ENCODE measurements at regions not wholly inside any gene's neighbourhood (a gene's known extent, or its start where the extent isn't known, plus 50 kb on each side); places are given as distances from the start of the nearest gene placed in this dataset.

DNA sequence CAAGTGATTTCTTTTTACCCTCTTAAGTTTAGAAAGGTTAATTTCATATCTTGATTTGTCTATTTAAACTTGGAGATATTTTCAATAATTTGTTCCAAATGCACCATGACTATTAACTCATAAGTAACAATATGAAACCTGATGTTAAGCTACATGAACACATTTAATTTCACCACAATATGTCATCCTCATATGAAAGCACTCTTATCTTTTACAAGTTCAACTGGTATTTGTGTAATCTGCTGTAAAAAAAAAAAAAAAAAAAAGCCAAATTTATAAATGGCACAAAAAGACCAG lies 110.4 kb downstream of the HFE start:
- no peak for DNase-seq (ENCODE audit: low read depth in 2 of 2)

DNA sequence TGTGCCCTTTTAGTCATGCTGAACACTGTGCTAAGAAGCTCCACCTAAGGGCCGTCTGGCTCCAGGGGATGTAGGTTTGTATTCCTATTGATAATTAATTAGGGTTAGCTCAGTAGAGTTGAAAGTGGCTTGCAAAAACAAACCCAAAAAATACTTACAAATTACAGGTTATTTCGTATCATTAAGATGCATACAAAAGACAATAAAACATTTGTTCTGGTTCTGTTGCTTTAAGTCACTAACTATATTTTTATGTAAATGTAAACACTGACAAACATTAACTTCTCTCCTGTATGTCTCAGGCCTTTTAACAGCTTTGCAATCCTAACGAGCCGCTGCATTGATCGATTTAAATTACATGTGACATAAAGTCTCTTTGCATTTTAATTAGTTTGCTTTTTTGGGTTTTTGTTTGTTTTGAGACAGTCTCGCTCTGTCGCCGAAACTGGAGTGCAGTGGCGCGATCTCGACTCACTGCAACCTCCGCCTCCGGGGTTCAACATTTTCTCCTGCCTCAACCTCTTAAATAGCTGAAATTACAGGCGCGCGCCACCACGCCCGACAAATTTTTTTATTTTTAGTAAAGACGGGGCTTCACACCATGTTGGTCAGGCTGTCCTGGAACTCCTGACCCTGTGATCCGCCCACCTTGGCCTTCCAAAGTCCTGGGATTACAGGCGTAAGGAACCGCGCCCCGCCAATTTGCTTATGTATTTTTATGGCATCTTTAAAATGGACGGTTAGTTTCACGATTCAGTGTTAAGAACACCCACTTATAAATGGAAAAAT lies 110.9 kb downstream of the HFE start:
- peak; percentile 44 to 49 for DNase-seq (ENCODE audit: low read depth in 2 of 2)

DNA sequence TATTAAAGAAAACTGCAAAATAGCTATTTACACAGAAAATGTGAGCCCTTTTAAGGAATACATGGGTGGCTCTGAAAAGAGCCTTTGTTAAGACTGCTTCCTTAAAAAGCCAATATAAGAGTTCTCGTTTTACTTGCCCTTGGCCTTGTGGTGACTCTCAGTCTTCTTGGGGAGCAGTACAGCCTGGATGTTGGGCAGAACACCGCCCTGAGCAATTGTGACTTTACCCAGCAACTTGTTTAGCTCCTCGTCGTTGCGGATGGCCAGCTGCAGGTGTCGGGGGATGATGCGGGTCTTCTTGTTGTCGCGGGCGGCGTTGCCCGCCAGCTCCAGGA lies 111.5 kb downstream of the HFE start:
- DNase-seq (ENCODE audit: low read depth in 2 of 2), result no peak

DNA sequence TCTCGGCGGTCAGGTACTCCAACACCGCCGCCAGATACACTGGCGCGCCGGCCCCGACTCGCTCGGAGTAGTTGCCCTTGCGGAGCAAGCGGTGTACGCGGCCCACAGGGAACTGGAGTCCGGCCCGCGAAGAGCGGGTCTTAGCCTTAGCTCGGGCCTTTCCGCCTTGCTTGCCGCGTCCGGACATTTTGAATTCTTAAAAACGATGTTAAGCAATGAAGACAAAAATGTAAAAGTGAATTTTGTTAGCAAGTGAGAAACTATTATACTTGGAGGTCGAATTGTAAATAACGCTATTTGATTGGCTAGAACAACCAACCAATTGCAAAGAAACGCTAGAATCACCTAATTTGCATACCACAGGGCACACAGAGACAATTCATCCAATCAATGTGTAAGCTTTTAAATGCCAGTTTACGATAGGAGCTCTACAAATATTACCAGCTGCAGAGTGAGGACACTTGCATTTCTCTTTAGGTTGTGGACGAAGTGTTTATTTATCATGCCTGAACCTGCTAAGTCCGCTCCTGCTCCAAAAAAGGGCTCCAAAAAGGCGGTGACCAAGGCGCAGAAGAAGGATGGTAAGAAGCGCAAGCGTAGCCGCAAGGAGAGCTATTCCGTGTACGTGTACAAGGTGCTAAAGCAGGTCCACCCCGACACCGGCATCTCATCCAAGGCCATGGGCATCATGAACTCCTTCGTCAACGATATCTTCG lies 112.0 kb downstream of the HFE start:
- peak; percentile 58 to 64 for DNase-seq (ENCODE audit: low read depth in 2 of 2)

DNA sequence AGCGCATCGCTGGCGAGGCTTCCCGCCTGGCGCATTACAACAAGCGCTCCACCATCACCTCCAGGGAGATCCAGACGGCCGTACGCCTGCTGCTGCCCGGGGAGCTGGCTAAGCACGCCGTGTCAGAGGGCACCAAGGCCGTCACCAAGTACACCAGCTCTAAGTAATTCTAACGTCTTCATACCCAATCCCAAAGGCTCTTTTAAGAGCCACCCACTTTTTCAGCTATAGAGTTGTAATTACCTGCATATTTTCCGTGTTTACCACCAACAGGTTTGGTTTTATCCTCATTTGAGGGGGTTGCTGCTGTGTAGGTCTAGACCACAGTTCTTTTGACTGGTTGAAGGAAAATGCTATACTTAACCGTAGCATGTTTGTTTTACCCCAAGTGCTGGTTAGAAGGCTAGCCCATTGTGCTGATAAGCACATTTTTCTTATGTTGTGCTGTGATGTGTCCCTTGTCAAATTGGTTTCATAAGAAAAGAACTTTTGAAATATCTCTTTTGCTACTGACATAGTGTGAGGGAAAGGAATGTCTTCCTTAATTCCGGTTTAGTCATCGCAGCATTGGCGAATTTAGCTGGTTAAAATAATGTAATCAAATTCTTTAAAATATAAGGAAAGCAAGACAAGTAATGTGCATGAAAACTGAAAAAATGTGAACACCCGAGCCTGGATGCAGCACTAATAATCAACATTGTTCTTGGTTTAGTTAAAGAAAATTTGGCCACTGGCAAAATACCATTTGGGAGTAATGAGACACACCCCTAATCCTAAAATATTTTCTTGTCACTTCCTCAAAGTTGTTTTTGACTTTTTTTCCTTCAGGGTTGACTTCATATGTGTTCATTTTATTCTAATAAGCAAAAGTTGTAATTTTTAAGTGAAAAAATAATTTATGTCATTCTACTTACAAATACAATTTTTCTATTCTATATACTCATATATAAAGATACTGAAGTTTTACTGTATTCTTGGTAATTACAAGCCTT lies 112.8 kb downstream of the HFE start:
- DNase-seq (ENCODE audit: low read depth in 2 of 2), result no peak

DNA sequence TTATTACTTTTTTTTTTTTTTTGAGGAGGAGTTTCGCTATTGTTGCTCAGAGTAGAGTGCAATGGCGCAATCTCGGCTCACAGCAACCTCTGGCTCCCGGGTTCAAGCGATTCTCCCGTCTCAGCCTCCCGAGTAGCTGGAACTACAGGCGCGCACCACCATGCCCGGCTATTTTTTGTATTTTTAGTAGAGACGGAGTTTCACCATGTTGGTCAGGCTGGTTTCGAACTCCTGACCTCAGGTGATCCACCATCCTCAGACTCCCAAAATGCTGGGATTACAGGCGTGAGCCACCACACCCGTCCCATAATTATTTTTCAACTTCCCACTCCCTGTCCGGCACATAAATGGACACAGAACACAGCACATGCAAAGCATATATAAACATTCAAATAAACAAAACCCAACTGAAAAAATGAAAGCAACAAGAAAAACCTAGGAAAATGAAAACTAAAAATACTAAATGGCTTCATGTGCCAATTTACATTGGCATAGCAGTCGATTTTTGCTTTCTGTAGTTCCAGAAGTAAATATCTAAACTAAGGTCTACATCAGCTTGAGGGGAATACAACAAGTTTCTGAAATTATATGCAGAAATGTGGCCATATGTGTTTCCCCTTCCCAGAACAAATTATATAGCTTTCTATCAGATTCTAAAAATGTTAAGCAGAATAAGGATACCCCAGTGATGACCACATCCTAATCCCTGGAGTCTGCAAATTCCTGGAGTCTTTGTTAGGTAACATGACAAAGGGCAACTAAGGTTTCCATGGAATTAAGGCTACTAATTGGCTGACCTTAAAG lies 113.9 kb downstream of the HFE start:
- DNase-seq (ENCODE audit: low read depth in 2 of 2), result no peak

DNA sequence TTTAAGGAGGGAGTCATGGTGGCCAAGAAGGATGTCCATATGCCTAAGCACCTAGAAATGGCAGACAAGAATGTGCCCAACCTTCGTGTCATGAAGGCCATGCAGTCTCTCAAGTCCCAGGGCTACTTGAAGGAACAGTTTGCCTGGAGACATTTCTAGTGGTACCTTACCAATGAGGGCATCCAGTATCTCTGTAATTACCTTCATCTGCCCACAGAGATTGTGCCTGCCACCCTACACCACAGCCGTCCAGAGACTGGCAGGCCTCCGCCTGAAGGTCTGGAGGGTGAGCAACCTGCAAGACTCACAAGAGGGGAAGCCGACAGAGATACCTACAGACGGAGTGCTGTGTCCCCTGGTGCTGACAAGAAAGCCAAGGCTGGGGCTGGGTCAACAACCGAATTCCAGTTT lies 115.0 kb downstream of the HFE start:
- DNase-seq (ENCODE audit: low read depth in 2 of 2), result no peak

DNA sequence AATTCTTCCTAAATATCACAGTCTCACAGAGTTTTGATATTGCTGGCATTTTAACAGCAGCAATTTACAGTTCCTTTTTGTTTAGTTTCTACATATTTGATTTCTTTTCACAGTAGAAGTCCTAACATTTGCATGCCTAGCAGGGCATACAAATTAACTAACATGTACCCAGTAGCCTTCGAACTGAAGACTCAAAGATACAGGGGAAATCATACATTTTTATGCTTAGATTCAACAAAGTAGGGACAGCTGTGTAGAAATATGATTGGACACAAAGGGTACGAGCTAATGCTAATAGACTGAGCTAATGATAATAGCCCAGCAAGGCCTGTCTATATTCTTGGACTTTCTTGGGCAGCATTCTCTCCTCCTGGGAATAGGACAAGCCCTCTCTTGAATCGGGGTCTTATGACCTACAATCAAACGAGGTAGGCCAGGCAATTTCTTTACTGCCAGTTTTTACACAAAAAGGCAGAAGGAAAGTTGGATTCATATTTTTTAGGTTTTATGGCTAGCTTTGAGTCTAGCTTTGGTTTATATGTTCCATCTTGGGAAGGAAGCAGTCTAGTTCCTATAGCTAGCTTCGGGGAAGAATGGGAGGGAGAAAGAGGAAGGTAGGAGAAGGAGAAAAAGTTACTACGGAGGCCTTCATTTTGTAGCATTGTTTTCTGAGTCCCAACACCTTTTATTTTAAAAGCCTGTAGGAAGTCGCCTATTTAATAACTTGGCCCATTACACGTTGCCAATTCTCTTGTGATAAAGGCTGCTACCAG lies 115.8 kb downstream of the HFE start:
- no peak for DNase-seq (ENCODE audit: low read depth in 2 of 2)

DNA sequence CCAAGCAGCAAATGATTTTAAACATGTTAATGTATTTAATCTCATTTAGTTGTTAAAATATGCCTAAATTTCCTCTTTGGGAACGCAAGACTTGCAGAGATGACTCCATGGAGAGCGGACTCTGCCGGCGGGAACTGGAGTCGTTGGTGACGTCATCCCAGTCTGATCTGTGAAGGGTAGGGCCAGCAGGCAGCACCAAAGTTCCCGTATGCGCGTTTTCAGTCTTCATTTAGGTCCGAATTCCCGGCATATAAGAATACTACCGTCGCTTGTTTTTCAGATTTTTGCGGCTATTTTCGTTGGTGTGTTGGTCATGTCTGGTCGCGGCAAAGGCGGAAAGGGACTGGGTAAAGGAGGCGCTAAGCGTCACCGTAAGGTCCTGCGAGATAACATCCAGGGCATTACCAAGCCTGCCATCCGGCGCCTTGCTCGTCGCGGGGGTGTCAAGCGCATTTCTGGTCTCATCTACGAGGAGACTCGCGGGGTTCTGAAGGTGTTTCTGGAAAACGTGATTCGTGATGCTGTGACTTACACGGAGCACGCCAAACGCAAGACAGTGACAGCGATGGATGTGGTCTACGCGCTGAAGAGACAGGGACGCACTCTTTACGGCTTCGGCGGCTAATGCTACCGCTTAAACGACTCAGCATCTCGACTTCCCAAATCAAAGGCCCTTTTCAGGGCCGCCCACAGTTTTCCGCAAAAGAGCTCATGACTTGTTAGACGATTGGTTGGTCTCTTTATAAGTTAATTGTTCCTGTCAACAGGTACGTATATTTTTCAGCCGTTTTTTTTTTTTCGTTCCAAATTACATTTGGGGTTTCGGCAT lies 117.3 kb downstream of the HFE start:
- DNase-seq (ENCODE audit: low read depth in 2 of 2), result peak; percentile 62 to 79

DNA sequence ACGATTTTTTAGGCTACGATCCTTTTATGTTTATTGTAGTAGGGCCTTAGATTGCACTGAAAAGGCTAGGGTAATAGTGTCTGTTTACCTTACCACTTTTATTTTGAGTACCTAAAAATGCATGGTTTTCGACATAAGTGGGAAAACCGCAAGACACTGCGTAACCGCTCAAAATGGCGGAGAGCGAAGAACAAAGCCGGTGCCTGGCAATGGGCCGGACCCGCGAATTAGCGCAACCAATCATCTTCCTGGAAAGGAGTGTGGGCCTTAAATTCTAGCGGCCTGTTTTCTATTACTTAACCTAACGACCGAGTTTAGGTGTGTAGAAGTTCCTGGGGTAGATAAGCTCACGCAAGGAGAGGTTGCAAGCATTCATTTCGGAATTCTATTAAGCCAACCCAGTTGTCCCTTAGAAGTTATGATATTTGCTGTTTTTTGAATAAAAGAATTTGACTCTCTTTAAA lies 118.0 kb downstream of the HFE start:
- DNase-seq (ENCODE audit: low read depth in 2 of 2), result peak; percentile 69 to 71

DNA sequence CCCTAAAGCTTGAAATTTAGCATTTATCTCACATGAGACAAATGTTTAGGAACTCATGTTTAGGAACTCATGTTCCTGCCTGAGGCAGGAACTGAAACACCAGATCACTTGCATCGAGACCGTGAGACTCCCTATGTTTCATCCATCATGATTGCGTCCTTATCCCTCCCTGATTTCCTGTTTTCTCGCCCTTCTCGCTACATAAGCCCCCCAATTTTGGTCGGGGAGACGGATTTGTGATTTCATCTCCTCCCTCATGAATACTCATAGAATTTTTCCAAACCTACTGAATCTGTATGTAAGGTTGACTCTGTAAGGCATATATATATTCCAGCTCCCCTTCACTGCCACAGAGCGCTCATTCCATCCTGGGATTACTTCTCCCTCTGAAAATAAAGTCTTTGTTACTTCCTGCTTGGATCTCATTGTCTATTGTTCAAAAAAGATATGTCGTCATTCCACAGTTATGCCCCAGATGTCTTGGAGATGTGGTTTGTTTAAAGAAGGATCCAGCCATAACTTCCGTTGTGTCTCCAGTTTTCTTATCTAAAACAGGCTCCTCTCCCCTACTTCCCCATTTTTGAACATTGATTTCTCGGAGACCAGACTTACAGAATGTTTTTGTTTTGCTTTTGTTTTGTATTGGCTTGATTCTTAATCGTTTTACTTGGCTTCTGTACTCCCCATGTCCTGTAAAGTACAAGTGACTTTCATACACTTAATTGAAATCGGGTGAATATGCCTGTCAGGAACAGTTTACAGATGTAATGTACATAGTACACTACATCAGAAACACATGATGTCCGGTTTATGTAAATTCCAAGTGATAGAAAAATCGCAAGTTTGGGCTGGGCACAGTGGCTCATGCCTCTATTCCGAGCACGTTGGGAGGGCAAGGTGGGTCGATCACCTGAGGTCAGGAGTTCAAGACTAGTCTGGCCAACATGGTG lies 118.7 kb downstream of the HFE start:
- no peak for DNase-seq (ENCODE audit: low read depth in 2 of 2)

DNA sequence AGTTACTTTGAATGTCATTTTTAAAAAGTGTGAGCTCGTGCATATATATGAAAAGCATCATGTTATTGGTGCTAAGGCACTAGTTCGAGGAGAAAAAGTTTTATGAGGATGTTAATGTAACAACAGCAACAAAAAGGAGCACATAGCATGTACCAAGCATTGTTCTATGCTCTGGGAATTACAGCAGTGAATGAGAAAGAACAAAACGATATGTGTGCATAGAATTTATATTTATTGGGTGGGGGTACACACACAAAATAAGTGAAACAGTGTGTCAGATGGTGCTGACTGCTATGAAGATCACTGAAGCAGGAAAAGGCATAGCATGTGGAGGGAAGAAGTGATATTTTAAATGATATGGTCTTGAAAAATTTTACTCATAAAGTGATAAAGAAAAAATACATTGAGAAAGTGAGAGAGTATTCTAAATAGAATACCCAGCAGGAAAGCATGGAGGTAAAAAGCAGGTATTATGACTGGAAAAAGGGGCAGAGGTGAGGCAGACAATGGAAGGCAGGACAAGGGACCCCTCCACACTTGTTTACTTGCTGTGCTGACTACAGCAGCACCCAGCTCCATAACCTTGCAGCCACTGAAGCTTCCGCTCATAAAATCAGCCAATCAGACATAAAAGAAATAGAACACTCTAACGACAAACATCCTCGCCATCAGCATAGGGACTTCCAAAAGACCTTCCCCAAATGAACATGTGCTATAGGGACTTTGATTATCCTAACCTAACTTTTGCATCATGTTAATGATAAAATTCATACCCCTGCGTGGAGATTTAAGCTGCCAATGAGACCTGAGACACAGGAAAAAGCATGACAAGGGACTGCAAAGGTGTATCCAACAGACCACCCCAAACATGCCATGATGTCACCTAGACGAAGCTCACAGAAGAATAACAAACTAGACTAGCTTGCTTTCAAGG lies 119.9 kb downstream of the HFE start:
- no peak for DNase-seq (ENCODE audit: low read depth in 2 of 2)

DNA sequence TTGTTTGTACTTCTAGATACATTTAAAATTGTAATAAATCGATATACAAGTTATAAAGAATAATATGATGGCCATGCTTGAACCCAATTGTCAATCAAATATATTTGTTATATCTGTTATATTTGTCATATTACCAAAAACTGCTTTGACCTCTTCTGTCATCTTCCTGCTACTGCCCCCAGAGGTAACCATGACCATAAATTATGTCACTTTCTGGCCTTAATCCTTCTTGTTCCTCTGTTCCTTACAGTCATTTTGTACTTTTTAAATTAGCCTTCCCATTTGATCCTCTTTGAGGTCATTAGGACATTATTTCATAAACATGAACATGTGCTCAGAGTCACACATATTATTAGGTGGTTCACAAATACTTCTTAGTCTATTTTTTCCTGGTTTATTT lies 124.7 kb downstream of the HFE start:
- no peak for DNase-seq (ENCODE audit: low read depth in 2 of 2)

DNA sequence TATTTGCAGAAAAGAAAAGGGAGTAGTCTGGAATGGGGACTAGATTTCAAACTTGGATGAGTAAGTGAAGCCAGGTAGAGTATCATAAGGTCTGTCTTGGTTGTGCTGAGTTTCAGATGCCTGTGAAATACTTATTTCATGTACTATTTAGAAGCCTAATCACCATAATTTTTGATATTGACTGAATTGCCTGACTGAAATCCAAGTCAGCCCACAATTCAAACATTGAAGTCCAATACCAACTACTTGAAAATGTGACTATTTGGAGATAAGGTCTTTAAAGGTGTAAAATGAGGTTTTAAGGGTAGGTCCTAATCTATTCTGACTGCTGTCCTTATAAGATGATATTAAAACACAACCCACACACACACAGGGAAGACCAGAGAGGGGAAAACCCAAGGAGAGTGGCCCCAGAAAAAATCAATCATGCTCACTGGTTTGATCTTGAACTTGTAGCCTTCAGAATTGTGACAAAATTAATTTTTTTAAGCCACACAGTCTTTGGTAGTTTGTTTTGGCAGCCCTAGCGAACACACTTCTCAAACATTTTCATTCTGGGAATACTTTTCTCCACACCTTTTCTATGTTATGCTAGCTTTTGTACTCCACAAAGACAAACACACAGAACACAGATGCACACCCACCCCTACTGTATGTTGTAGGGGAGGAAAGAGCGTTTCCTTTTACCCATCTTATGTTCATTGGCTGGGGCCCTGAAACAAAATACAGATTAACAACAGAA lies 126.3 kb downstream of the HFE start:
- no peak for DNase-seq (ENCODE audit: low read depth in 2 of 2)

DNA sequence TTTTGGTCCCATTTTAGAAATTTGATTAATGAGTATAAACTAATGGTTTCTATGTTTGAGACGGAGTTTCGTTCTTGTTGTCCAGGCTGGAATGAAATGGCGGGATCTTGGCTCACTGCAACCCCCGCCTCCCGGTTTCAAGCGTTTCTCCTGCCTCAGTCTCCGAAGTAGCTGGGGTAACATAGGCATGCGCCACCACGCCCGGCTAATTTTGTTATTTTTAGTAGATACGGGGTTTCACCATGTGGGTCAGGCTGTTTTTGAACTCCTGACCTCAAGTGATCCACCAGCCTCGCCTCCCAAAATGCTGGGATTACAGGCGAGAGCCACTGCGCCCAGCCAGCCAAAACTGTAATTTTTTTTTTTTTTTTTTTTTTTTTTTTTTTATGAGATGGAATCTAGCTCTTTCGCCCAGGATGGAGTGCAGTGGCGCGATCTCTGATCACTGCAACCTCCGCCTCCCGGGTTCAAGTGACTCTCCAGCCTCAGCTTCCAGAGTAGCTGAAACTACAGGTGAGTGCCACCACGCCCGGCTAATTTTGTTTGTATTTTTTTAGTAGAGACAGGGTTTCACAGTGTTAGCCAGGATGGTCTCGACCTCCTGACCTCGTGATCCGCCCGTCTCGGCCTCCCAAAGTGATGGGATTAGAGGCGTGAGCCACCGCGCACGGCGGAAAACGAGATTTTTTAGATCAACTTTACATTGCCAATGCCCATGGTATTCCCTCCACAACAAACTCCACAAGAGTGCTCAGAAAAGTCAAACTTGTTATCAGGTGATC lies 127.8 kb downstream of the HFE start:
- no peak for DNase-seq (ENCODE audit: low read depth in 2 of 2)
